Endothelial cell of umbilical vein (primary cell): ENCODE measurements at regions not wholly inside any gene's neighbourhood (a gene's known extent, or its start where the extent isn't known, plus 50 kb on each side); places are given as distances from the start of the nearest gene placed in this dataset.

Source experiments
- BruUV-seq: library from RNA; stranded (reverse); fragments of 400-500 nt; replicated peaks from 2 replicates; lab custom pipeline; 2021; lab: Mats Ljungman, UMichigan
- CTCF ChIA-PET: fragments of 300-600, 350-600 bp; sonication (Branson Sonifier 250); formaldehyde crosslinking; loops from one replicate; lab custom pipeline; 2021; ENCODE audit warnings: antibody characterized with exemption, inconsistent platforms; lab: Charles Lee
- POLR2A ChIA-PET: fragments of 300-600, 350-600 bp; sonication (Branson Sonifier 250); formaldehyde crosslinking; loops from one replicate; lab custom pipeline; 2021; ENCODE audit warnings: antibody characterized with exemption, inconsistent platforms; lab: Charles Lee
- DNase-seq: peaks from one replicate; pipeline ENCODE4 v3.0.0-alpha.2; 2011; ENCODE audit warnings: low read depth, low spot score
- FAIRE-seq: peaks from 2 replicates; lab custom pipeline; 2011; peaks lifted over from hg19 to GRCh38; lab: Jason Lieb, UNC
- H2AFZ ChIP-seq: 2 replicates; pipeline ENCODE4 v1.6.0; 2012; ENCODE audit warnings: low read depth, low read length, control low read depth, inconsistent platforms
- H3K27ac ChIP-seq: 2 replicates; pipeline ENCODE4 v1.5.1; 2011; ENCODE audit warnings: low read depth, mild to moderate bottlenecking, control low read depth, low read length, moderate library complexity; ENCODE audit not compliant: insufficient read depth
- H3K27me3 ChIP-seq, 2 experiments: 2 replicates each; pipeline versions ENCODE4 v1.6.0 to v1.6.1; 2011; ENCODE audit warnings: low read length in 2 of 2, mixed read lengths in 1 of 2; ENCODE audit not compliant: control insufficient read depth in 2 of 2, insufficient read depth in 2 of 2
- H3K36me3 ChIP-seq, 2 experiments: 2 replicates in 1 of 2; 3 replicates in 1 of 2; pipeline ENCODE4 v1.5.1; 2011; ENCODE audit warnings: low read length in 2 of 2, mild to moderate bottlenecking in 1 of 2, moderate library complexity in 1 of 2; ENCODE audit not compliant: control insufficient read depth in 2 of 2, insufficient read depth in 2 of 2; ENCODE audit errors: extremely low read depth in 1 of 2
- H3K4me1 ChIP-seq: 3 replicates; pipeline ENCODE4 v1.5.1; 2011; ENCODE audit warnings: mild to moderate bottlenecking, low read length; ENCODE audit not compliant: control insufficient read depth, insufficient read depth; ENCODE audit errors: extremely low read depth
- H3K4me2 ChIP-seq: 2 replicates; pipeline ENCODE4 v1.6.1; 2011; ENCODE audit warnings: low read length, control low read depth, mixed read lengths; ENCODE audit not compliant: insufficient read depth
- H3K4me3 ChIP-seq, 3 experiments: fragments of 200-600 bp in 1 of 3; sonication (generic), shearing (Covaris generic) in 1 of 3; replicated peaks in 1 of 3; 2 replicates each; pipeline ENCODE4 v1.5.1; 2011 to 2016; ENCODE audit warnings: control low read depth in 3 of 3, low read length in 3 of 3, mild to moderate bottlenecking in 2 of 3, inconsistent platforms in 1 of 3, low read depth in 1 of 3, moderate library complexity in 1 of 3; ENCODE audit not compliant: insufficient read depth in 1 of 3
- H3K79me2 ChIP-seq: 2 replicates; pipeline ENCODE4 v1.6.0; 2012; ENCODE audit warnings: low read length, inconsistent platforms; ENCODE audit not compliant: control insufficient read depth, insufficient read depth
- H3K9ac ChIP-seq: replicated peaks from 2 replicates; pipeline ENCODE3; 2011; ENCODE audit warnings: low read length, control low read depth; ENCODE audit not compliant: insufficient read depth; ENCODE audit errors: extremely low read depth
- H3K9me1 ChIP-seq: replicated peaks from 3 replicates; pipeline ENCODE4 v1.6.0; 2011; ENCODE audit warnings: mild to moderate bottlenecking, low read length; ENCODE audit not compliant: control insufficient read depth, insufficient read depth; ENCODE audit errors: extremely low read depth
- H3K9me3 ChIP-seq: replicated peaks from 2 replicates; pipeline ENCODE4 v1.5.1; 2012; ENCODE audit warnings: low read length, inconsistent platforms; ENCODE audit not compliant: control insufficient read depth, insufficient read depth
- H4K20me1 ChIP-seq: replicated peaks from 2 replicates; pipeline ENCODE3; 2011; ENCODE audit warnings: mild to moderate bottlenecking, low read length; ENCODE audit not compliant: control insufficient read depth, insufficient read depth; ENCODE audit errors: extremely low read depth
- EZH2 ChIP-seq: IDR thresholded peaks from 2 replicates; pipeline ENCODE4 v1.6.1; 2012; ENCODE audit warnings: borderline replicate concordance, low read depth, mild to moderate bottlenecking, moderate library complexity, low read length, inconsistent platforms; ENCODE audit not compliant: severe bottlenecking
- FOS ChIP-seq: IDR thresholded peaks from 2 replicates; pipeline ENCODE4 v1.6.1; 2011; ENCODE audit warnings: mild to moderate bottlenecking, low read length, moderate library complexity, borderline replicate concordance; ENCODE audit not compliant: insufficient read depth
- JUN ChIP-seq: IDR thresholded peaks from 2 replicates; pipeline ENCODE4 v1.6.1; 2011; ENCODE audit warnings: borderline replicate concordance, low read depth; ENCODE audit not compliant: insufficient read length, insufficient read depth
- MYC ChIP-seq: IDR thresholded peaks from one replicate; pipeline ENCODE4 v1.6.1; 2011; ENCODE audit warnings: mild to moderate bottlenecking, low read depth, low read length
- POLR2A ChIP-seq: IDR thresholded peaks from 2 replicates; pipeline ENCODE4 v1.6.1; 2012; ENCODE audit warnings: low read depth, mild to moderate bottlenecking, control low read depth, low read length
- POLR2AphosphoS5 ChIP-seq: IDR thresholded peaks from 2 replicates; pipeline ENCODE4 v1.6.1; 2012; ENCODE audit warnings: low read depth, mild to moderate bottlenecking, control low read depth, low read length, moderate library complexity; ENCODE audit not compliant: insufficient read depth
- dilution Hi-C: fragments of 300-500 bp; cut with MboI; formaldehyde crosslinking; loops from one replicate; pipeline ENCODE4 v1.15.0; 2019; ENCODE audit warnings: low sequenced_read_pairs; ENCODE audit not compliant: extremely low pct_ligation_motif_present
- intact Hi-C: fragments of 100-400 bp; cut with micrococcal nuclease; formaldehyde crosslinking; loops from one replicate; pipeline ENCODE4 v1.10.0; 2022
- TF ChIP-seq, protein P1 (sequence below): IDR thresholded peaks from 2 replicates; pipeline ENCODE4 v1.6.1; 2011; ENCODE audit not compliant: insufficient read depth, insufficient read length
- TF ChIP-seq, protein P2 (sequence below), 2 donors: IDR thresholded peaks; 1 replicate in 1 of 2; 2 replicates in 1 of 2; pipeline ENCODE4 v1.5.1; 2011; ENCODE audit warnings: low read length in 2 of 2, mild to moderate bottlenecking in 2 of 2, moderate library complexity in 2 of 2, control low read depth in 1 of 2, inconsistent platforms in 1 of 2, low read depth in 1 of 2; ENCODE audit not compliant: insufficient read depth in 1 of 2; ENCODE audit errors: extremely low read depth in 1 of 2

DNA sequence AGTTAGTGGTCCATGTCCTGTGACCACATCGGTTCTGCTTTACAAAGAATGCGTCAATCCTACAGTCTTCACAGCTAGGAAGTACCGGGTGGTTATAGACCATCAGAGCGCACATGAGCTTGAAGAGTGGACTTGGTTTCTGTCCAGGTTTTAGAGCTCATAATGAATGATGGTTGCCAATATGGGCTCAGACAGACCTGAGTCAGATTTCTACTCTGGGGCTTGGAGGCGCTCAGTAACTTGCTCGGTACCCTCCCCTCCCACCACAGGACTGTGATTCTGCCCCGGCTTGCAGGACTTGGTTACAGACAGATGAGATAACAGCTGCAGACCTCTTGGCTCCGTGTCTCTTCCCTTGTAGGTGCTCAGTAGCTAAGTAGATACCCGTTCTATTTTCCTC is 284.7 kb downstream of the TSHZ3 start:
- CTCF ChIA-PET: no interaction called here
- Histone ChIP-seq H3K4me3 (no peak overlapping the region), H3K9me1 (no peaks in the 10 kb centered on the region), H3K27ac (no peak overlapping the region), H3K27me3 (no peaks in the 10 kb centered on the region), H3K9me3 (peaks cover 13% of the 10 kb centered on the region), H2AFZ (no peak overlapping the region), H3K4me1 (no peaks in the 10 kb centered on the region), H3K36me3 (no peaks in the 10 kb centered on the region), H3K4me2 (no peak overlapping the region), H3K79me2 (no peaks in the 10 kb centered on the region), H4K20me1 (no peaks in the 10 kb centered on the region), H3K9ac (no peak overlapping the region)
- dilution Hi-C loops: no loop called here
- TF ChIP-seq, protein P1, sequence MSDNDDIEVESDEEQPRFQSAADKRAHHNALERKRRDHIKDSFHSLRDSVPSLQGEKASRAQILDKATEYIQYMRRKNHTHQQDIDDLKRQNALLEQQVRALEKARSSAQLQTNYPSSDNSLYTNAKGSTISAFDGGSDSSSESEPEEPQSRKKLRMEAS: no peak
- TF ChIP-seq, protein P2, sequence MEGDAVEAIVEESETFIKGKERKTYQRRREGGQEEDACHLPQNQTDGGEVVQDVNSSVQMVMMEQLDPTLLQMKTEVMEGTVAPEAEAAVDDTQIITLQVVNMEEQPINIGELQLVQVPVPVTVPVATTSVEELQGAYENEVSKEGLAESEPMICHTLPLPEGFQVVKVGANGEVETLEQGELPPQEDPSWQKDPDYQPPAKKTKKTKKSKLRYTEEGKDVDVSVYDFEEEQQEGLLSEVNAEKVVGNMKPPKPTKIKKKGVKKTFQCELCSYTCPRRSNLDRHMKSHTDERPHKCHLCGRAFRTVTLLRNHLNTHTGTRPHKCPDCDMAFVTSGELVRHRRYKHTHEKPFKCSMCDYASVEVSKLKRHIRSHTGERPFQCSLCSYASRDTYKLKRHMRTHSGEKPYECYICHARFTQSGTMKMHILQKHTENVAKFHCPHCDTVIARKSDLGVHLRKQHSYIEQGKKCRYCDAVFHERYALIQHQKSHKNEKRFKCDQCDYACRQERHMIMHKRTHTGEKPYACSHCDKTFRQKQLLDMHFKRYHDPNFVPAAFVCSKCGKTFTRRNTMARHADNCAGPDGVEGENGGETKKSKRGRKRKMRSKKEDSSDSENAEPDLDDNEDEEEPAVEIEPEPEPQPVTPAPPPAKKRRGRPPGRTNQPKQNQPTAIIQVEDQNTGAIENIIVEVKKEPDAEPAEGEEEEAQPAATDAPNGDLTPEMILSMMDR (IDR thresholded peaks at IDR 0.05; ENCODE audit: extremely low read depth in 1 of 2, insufficient read depth in 1 of 2, low read depth in 1 of 2, low read length in 2 of 2): no peak
- TF ChIP-seq EZH2 (no peak), JUN (no peak), FOS (no peak), POLR2AphosphoS5 (no peak), POLR2A (no peak), MYC (no peak)
- DNase-seq (no peak), FAIRE-seq (no peak)
- intact Hi-C loops: no loop called here
- POLR2A ChIA-PET: no interaction called here
- BruUV-seq: no TSS peak
